HG02610 (cell line): ENCODE measurements at regions not wholly inside any gene's neighbourhood (a gene's known extent, or its start where the extent isn't known, plus 50 kb on each side); places are given as distances from the start of the nearest gene placed in this dataset.

ENCODE experiments used
- ATAC-seq: cut with Tn5 transposase; IDR thresholded peaks from one replicate; pipeline ENCODE4 v1.9.1; 2021; ENCODE audit warnings: mild to moderate bottlenecking, moderate library complexity; ENCODE audit not compliant: unreplicated experiment

DNA sequence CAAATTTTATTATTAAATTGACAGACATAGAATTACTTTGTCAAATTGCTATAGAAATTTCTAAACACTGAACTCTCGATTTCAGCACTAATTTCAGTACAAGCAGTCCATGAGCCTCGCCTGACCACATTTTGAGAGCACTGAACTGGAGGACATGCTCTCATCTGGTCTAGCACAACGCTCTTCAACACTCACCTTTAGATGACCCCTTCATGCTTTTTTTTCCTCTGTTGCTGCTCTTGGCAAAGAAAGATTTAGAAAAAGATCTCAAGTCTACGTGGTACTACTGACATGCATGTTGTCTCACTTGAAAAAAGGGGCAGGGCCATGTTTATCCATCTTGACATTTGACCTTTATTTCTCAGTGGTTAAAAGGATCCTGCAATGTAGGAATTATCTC lies 981.5 kb downstream of the DIAPH3 start:
- no peak for ATAC-seq

DNA sequence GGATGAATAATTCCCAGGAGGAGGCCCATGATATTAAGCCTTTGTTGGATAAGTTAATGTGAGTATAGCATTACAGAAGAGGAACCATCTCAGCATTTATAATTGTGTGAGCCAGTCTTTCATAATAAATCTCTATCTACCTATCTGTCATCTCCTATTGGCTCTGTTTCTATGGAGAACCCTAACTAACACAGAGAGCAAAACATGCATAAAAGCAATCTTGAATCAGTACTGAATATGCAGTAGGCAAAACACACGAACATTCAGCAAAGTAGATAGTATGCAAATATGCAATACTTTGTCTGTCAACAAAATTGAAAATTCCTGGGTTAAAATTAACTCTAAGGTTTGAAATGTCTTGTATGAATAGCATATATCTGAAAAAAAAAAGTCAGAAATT lies 966.3 kb downstream of the DIAPH3 start:
- ATAC-seq = no peak

DNA sequence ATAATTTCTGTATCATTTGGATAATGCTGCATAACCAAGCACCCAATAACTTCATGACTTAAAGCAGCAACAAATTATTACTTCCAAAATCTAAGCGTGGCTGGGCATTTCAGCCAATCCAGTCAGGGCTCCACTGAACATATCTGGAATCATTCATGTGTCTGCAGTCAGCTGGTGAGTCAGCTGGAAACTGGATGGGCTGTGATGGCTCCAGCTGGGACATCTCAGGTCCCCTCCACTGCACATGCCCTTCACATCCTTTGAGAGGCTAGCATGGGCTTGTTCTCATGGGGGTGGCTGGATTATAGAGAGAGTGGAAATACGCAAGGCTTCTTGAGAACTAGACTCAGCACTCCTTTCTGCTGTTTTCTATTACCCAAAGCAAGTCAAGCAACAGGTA lies 961.9 kb downstream of the DIAPH3 start:
- no peak for ATAC-seq

DNA sequence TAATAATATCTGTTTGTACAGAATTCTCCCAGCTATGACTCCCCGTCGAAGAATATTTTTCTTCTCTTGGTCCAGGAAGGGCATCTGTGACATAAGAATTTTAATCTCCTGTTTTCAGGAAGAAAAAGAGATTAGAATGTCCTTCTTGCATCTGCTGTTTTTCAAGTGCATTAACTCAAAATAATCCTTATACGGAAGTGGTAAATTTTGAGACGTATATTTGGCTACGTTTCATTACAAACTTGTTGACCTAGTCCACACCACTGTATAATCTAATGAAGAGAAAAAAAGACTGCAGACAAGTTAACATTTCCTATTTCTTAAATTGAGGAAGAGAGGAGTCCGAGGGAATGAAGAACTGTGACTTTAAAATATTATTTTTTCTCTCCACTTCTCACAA lies 959.9 kb downstream of the DIAPH3 start:
- no peak for ATAC-seq

DNA sequence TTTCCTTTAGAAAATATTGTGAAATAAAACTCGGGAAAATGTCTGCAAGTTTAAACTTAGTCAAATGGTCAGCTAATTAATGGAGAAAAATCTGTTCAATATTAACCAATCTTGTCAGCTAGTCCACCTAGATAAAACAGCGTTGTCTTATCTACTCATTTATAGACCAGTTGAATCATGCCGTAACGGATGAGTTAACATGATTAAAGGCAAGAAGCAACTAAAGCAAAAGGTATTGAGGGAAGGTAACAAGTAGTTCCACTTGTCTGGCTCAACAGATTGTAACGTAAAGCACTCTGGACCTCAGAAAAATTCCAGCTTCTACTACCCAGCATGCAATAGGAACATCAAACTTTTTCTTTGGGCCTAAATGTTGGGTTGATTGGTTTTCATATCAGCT lies 958.2 kb downstream of the DIAPH3 start:
- ATAC-seq = no peak

DNA sequence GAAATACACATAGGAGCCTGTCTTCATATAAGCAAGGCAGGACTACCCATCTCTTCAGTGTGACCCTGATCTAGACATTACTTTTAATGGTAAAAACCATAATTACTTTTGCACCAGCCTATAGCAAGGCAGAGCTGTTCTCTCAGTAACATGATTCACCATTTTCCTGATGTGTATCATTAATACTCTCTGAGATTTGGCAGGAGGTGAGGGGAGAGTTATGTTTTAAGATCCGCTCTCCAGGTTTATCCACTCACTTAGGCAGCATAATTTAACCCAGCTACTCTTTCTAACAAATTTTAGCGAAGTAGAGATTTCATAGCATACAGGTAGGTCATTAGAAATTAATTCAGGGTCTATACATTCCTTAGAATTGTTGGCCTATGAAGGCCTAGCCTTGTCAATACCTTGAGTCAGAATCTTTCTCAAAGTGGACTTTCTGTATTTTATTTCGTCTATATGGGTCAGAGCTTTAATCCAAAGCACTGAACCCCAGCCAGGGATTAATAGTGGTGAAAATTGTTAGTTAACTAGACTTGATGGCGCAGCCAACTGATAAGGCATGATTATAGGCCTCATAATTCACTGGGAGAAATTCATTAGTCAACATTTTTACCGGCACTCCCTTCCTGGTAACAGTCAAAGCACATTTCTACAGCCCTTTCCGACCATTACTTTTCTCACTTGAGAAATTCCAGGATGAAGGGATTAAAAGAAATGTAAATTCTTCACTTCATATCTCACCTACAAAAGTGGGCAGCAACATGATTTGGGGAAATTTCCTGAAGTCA lies 955.1 kb downstream of the DIAPH3 start:
- ATAC-seq = no peak

DNA sequence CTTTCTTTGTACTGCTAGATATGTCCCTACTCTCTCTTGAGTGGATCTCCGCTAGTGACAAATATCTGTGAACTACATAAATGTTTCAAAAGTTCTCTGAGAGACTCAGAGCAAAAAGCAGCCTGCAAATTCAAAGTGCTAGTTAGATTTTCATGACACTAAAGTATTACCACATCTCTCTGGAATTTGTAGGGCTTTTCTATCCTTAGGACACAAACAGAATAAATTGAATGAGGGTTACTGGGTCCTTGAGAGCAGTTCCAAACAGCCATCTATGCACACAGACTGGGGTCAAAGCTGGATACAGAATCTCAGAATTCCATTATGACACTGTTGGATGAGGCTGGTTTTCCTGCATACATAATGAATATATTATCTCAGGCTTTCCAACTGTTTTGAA lies 953.2 kb downstream of the DIAPH3 start:
- ATAC-seq = no peak

DNA sequence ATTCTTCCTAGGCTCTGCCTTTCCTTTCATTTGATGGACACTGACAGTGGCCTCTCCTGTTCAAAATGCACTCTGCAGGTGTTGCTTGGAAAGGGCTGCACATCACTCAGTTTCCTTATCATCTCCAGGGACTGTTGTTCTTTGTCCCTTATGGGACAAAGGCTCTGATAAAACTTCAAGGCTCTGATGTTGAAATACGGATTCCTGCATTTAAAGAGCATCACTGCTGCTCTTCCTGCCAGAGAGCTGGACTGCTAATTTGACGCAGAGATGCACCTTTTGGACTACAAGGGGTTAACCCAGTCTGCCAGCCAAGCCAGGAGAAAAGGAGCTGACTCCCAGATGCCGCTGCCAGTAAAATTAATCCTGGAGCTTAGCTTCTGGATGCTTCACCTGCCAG lies 952.1 kb downstream of the DIAPH3 start:
- ATAC-seq = no peak

DNA sequence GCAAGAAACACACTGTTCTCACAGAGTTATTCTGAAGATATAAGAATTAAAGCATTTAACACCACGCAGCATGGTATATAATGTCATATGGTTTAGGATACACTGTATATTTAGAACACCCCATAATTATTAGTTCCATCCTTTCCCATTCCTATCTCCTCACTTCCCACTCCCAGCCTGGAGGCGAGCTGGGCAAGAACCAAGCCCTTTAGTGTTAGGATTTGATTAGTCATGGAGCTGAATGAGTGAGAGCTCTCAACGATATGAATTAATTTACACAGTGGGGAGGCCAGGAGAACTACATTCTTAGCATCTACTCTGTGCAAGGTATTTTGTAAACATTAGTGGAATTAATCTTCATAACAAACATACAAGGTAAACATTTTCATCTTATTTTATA lies 934.3 kb downstream of the DIAPH3 start:
- ATAC-seq = no peak

DNA sequence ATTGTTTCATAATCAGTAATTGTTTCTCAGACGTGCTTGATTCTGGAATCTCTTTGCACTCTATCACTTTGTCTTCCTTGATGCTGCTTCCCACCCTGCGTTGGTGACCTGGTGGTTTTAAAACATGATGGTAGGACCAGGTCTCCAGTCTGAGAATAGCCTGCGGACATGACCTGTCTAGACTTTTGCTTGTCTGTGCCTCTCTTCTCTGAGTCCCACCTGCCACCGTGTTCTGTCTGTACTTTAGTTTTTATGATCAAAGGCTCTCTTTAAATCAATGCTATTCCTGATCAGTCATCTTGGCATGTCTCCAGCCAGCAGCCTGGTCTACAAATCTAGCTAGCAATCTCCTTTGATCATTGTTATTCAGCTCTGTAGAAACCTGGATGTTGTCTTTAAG lies 933.9 kb downstream of the DIAPH3 start:
- no peak for ATAC-seq

DNA sequence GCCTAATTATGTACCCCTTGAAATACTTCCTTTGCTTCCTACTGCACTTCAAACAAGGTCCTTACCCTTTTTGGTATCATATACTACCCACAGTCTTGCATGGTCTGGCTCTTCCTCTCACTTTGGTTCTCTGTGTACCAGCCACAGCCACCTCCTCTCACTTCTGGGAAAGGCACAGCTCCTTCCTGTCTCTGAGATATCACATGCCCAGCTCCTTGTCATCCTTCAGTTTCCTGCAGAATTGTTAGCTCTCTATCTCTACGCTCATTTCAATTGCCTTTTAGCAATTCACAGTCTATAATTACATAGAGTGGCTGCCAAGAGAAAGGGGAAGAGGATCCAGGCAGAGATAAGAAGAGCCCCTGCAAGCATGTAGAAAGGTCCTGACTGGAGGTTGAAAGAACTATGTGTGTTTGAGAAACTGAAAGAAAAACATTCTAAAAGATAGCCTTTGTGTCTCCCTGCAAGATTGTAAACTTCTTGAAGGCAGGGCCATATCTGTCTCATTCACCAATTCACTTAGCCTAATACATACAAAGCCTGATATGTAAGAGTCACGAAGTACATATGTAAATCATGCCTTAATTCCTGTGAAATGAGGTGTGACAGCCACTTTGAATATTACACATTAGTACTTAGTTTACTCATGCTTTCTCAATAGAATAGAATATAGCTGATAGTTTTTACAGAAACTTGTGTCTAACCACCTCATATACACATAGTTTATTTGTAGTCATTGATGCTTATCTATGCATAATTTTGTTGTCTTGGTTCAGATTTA lies 933.1 kb downstream of the DIAPH3 start:
- ATAC-seq = no peak

DNA sequence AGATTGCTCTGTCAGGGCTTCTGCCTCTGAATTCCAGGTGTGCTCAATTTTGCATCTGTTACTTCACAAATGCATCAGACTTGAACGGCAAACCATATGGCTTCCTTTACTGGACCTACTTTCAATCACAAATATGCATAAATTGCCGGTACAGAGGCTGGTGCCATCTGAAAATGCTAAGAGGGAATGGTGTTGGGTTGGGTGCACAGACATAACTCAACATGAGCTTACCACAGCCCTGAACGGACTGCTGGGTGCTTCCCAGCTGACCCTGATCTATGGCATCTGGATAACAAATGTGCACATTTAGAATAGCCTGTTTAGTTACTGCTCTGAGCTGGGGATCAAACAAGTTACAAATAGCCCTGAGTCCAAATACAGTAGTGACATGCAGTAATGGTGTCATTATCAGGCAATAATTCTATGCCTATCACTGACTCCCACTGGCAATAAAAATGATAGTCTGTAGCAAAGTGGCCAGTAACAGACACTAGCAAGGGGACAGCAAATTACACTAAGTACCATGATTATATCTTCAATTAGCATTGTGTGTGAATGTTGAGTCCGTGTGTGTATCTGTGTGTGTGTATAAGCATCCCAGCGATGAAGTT lies 927.3 kb downstream of the DIAPH3 start:
- ATAC-seq = no peak

DNA sequence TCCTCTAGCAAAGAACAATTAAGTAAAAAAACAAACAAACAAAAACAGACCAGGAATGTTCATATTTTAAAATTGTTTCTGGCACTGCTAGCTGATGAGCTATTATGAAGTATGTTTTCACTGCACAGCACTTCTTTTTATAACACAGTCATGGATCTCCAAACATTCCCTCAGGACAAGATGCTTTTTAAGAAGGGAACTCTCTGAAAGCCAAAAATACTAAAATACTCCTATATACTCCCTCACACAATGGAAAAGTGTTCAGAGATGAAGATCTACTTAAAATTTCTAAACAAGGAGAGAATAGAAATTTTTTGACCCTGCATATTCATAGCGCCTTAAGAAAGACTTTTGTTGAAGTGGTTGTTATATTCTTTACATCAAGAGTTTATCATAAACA lies 926.8 kb downstream of the DIAPH3 start:
- no peak for ATAC-seq

DNA sequence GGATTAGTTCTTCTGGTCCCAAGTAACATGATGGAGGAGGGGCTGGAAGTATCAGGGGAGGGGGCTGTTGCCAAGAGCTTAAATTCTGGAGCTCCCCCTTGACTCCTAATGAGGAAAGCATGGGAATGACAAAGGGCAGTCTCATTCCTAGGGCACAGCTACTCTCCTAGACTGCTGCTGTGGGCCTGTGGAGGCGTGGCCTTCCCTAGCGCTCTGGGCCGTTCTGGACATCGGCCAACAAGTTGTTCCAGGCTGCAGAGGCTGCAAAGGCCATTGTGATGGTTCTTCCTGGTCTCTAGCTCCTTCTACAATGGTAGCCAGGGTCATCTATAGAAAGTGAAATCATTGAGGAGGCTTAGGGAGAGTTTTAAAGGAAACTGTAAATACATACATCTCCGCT lies 916.6 kb downstream of the DIAPH3 start:
- no peak for ATAC-seq

DNA sequence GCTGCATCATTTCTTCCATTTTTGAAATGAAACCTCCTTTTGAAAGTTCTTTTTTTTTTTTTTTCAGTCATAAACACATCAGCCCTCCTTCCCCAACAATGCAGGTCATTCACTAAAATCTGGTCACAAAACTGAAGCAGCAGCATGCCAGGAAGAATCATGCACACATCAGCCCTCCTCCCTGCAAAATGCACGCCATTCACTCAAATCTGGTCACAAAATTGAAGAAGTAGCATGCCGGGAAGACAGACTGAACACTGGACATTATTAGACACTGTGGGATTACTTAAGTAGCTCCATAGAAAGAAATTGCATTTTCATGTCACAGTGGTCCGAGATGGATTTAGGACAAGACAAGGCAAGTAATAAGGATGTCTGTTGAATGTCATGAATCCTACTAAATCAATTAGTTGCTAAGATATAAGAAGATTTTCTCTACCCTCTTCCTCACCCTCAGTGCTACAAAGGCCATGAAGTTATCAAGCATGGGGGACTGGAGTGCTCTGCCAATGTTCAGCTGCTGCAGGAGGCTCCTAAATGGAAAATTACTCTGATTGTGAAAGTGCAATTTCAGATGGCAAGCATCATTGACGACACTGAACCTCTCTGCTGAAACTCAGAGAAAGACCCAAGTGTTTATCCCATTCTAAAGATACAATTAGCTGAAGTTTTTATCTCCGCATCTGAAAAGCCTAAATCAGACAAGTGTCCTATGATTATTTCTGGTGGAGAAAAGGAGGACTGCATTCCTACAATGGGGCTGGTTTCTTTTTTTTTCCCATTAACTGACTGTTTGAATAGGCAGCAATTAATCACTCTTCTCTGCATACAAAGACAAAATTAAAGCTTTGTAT lies 913.2 kb downstream of the DIAPH3 start:
- ATAC-seq = no peak

DNA sequence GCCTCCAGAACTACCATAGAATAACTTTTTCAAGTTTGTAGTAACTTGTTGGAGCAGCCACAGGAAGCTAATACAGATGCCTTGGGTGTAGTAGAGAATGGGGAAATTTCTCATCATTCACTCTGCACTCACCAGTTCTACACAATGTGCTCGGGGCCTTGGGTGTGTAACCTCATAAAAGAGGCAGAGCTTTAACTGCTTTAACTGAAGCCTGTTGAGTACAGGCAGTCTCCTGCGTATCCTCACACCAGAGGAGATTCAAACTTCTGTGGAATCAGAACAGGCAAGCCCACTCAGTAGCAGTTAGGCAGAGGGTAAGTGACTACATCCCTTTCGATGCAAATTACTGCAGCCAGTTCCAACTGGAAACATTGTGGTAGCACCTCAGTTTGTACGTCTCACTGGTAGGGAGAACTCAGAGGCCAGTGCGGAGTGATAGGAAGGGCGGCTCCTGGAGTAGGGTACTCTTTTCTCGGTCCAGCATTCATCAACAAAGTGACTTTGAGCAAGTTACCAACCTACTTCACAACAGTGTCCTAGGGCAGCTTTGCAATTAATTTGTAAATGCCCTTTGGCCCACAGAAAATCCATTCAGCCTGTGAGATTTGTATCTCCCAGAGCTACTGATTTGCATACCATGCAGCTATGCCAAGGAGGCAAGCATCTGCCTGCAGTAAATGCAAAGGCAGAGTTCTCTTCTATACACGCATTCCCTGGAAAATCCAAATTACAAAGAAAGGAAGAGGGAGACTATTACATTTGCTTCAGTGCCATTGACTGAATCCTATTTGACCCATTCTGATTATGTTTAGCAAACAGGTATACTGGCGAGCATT lies 904.3 kb downstream of the DIAPH3 start:
- ATAC-seq = no peak

DNA sequence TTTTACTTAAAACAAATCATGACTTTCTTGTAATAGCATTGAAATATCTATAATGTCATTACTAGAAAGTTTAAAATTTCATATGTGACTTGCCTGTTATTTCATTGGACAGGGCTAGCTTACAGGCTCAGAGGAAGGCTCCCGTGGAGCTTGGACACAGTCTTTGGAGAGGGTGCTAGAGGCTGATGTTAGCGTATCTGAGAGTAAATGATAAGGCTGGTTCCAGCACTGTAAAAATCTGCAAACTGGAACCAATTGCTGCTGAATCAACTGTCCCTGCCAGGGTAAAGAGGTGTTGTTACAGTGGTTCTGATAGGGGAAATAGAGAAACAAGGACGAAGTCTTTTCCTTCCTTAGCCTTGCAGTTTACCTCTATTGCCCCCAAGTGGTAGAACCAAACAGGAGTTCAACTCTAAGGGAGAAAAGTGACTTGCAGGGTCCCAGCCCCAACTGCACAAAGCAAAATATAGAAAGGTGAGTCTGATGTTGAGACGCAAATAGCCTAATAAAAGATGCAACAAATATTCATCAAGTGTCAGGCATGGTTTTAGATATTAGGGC lies 901.7 kb downstream of the DIAPH3 start:
- ATAC-seq = no peak

DNA sequence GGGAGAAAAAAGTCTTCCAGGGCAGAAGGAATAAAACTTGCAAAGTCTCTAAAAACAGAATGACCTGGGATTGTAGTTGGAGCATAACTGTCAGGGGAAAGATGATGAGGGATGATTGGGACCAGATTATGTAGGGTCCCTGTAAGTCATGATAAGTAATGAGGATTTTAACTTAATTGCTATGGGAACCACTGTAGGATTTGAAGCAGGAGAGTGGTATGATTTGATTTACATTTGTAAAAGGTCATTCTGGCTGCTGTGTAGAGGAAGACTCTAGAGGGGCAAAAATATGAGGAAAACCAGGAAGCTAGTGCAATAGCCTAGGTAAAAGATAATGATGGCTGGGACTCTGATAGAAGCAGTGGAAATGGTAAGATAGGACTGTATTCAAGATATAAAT lies 900.2 kb downstream of the DIAPH3 start:
- no peak for ATAC-seq

DNA sequence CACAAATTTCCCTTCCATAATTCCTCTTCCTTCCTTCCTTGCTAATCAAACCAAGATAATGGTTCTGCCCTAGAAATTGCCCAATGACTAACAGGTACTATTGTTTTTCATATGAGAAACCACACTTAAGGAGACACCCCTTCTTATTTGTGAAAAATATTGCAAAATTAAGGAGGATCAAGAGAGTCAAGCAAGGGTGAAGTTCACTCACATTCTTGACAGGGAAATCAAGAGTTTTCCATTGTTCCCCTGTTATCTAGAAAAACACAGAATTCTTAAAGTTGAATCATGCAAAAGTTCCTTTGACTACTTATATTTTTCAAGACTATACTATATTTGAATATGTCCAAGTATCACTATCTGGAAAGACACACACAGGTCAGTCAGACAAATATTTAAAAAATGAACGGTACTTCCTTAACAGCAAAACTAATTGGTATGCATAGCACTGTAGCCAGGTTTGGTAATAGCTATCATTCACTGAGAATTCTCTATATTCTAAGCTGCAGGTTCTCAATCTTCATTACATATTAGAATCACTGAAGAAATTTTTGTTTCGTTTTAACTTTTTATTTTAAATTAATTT lies 897.2 kb downstream of the DIAPH3 start:
- ATAC-seq = no peak

DNA sequence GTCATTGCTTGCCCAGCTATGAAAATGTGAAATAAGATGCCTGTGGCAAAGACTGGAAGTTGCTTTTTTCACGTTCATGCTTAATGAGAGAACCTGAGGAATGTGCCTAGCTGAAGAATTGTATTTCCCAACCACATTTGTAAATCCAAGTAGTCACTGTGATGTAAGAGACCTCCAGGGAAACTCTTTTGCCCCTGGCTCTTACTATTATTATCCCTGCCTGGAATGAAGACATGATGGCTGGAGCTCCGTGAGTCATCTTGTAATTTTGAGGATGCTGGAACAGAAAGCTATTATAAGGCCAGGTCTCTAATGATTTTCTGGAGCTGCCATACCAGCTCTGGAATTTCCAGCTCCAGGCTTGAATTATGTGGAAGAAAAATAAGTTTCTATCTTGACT lies 894.3 kb downstream of the DIAPH3 start:
- ATAC-seq = no peak
